OCI-LY1 (cell line): ENCODE measurements at regions not wholly inside any gene's neighbourhood (a gene's known extent, or its start where the extent isn't known, plus 50 kb on each side); places are given as distances from the start of the nearest gene placed in this dataset.

Source experiments
- EZH2 ChIP-seq: fragments of 200-600 bp; sonication (generic), shearing (Covaris generic); IDR thresholded peaks from 2 replicates; pipeline ENCODE4 v1.8.0; 2017; ENCODE audit warnings: borderline replicate concordance, mixed run types, mild to moderate bottlenecking, antibody characterized with exemption, low read length, moderate library complexity, mixed read lengths
- TF ChIP-seq, protein P1 (sequence below): fragments of 200-600 bp; sonication (generic), shearing (Covaris generic); IDR thresholded peaks from 2 replicates; pipeline ENCODE4 v1.5.1; 2017; ENCODE audit warnings: mild to moderate bottlenecking, antibody characterized with exemption, low read length, moderate library complexity, mixed read lengths

DNA sequence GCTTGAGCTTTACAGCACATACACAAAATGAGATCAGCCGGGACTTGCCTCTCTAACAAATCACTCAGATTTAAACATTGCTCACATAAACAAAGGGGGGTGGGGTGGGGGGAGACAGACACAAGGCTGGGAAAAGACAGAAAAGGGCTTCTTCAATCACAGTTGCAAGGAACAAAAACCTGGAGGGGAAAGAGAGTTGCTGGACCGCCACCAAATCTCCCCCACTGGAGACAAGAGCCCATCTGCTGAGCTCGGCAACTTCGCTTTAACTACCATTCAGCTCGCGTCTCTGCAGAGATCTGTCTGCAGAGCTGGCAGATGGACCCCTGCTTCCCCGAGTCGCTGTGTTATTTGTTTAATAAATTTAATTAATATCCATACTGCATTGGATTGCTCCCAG is 165.0 kb downstream of the RCN1 start:
- TF ChIP-seq, protein P1, sequence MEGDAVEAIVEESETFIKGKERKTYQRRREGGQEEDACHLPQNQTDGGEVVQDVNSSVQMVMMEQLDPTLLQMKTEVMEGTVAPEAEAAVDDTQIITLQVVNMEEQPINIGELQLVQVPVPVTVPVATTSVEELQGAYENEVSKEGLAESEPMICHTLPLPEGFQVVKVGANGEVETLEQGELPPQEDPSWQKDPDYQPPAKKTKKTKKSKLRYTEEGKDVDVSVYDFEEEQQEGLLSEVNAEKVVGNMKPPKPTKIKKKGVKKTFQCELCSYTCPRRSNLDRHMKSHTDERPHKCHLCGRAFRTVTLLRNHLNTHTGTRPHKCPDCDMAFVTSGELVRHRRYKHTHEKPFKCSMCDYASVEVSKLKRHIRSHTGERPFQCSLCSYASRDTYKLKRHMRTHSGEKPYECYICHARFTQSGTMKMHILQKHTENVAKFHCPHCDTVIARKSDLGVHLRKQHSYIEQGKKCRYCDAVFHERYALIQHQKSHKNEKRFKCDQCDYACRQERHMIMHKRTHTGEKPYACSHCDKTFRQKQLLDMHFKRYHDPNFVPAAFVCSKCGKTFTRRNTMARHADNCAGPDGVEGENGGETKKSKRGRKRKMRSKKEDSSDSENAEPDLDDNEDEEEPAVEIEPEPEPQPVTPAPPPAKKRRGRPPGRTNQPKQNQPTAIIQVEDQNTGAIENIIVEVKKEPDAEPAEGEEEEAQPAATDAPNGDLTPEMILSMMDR = no peak
- TF ChIP-seq EZH2 = no peak
